ENCODE measurements at regions not wholly inside any gene's neighbourhood (a gene's known extent, or its start where the extent isn't known, plus 50 kb on each side); places are given as distances from the start of the nearest gene placed in this dataset.
"Not testable (repeated sequence)": the region's sequence is repeated elsewhere in the genome, so short reads cannot be mapped to it uniquely, and the experiment has no call there.

DNA sequence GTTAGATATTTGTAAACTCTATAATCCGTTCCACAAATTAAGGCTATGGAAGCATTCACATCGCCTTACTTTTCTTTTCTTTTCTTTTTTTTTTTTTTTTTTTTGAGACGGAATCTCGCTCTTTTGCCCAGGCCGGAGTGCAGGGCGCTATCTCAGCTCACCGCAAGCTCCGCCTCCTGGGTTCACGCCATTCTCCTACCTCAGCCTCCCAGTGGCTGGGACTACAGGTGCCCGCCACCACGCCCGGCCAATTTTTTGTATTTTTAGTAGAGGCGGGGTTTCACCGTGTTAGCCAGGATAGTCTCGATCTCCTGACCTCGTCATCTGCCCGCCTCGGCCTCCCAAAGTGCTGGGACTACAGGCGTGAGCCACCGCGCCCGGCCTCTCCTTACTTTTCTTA is 104.1 kb upstream of the SLC27A6 start:
- TF ChIP-seq GABPA (IDR thresholded peaks at IDR 0.05; ENCODE audit: low read depth, low read length); GABPA (CRISPR knock-in tag; IDR thresholded peaks at IDR 0.05; ENCODE audit: low read depth); ZBTB42 (CRISPR knock-in tag; IDR thresholded peaks at IDR 0.05); CTCF (CRISPR knock-in tag; IDR thresholded peaks at IDR 0.05); FOSL2 (CRISPR knock-in tag; IDR thresholded peaks at IDR 0.05); CC2D1A (CRISPR knock-in tag; IDR thresholded peaks at IDR 0.05); NFRKB (IDR thresholded peaks at IDR 0.05); RAD21 (CRISPR knock-in tag; IDR thresholded peaks at IDR 0.05): not testable (repeated sequence)
- TF ChIP-seq, protein P1, sequence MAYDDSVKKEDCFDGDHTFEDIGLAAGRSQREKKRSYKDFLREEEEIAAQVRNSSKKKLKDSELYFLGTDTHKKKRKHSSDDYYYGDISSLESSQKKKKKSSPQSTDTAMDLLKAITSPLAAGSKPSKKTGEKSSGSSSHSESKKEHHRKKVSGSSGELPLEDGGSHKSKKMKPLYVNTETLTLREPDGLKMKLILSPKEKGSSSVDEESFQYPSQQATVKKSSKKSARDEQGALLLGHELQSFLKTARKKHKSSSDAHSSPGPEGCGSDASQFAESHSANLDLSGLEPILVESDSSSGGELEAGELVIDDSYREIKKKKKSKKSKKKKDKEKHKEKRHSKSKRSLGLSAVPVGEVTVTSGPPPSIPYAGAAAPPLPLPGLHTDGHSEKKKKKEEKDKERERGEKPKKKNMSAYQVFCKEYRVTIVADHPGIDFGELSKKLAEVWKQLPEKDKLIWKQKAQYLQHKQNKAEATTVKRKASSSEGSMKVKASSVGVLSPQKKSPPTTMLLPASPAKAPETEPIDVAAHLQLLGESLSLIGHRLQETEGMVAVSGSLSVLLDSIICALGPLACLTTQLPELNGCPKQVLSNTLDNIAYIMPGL (CRISPR knock-in tag; IDR thresholded peaks at IDR 0.05; ENCODE audit: borderline replicate concordance in 1 of 2, low read depth in 1 of 2) = not testable (repeated sequence)
- TF ChIP-seq, protein P2, sequence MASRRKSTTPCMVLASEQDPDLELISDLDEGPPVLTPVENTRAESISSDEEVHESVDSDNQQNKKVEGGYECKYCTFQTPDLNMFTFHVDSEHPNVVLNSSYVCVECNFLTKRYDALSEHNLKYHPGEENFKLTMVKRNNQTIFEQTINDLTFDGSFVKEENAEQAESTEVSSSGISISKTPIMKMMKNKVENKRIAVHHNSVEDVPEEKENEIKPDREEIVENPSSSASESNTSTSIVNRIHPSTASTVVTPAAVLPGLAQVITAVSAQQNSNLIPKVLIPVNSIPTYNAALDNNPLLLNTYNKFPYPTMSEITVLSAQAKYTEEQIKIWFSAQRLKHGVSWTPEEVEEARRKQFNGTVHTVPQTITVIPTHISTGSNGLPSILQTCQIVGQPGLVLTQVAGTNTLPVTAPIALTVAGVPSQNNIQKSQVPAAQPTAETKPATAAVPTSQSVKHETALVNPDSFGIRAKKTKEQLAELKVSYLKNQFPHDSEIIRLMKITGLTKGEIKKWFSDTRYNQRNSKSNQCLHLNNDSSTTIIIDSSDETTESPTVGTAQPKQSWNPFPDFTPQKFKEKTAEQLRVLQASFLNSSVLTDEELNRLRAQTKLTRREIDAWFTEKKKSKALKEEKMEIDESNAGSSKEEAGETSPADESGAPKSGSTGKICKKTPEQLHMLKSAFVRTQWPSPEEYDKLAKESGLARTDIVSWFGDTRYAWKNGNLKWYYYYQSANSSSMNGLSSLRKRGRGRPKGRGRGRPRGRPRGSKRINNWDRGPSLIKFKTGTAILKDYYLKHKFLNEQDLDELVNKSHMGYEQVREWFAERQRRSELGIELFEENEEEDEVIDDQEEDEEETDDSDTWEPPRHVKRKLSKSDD (CRISPR knock-in tag; IDR thresholded peaks at IDR 0.05; ENCODE audit: low read depth) = not testable (repeated sequence)
- TF ChIP-seq, protein P3, sequence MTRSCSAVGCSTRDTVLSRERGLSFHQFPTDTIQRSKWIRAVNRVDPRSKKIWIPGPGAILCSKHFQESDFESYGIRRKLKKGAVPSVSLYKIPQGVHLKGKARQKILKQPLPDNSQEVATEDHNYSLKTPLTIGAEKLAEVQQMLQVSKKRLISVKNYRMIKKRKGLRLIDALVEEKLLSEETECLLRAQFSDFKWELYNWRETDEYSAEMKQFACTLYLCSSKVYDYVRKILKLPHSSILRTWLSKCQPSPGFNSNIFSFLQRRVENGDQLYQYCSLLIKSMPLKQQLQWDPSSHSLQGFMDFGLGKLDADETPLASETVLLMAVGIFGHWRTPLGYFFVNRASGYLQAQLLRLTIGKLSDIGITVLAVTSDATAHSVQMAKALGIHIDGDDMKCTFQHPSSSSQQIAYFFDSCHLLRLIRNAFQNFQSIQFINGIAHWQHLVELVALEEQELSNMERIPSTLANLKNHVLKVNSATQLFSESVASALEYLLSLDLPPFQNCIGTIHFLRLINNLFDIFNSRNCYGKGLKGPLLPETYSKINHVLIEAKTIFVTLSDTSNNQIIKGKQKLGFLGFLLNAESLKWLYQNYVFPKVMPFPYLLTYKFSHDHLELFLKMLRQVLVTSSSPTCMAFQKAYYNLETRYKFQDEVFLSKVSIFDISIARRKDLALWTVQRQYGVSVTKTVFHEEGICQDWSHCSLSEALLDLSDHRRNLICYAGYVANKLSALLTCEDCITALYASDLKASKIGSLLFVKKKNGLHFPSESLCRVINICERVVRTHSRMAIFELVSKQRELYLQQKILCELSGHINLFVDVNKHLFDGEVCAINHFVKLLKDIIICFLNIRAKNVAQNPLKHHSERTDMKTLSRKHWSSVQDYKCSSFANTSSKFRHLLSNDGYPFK (CRISPR knock-in tag; IDR thresholded peaks at IDR 0.05; ENCODE audit: borderline replicate concordance) = not testable (repeated sequence)
- TF ChIP-seq, protein P4, sequence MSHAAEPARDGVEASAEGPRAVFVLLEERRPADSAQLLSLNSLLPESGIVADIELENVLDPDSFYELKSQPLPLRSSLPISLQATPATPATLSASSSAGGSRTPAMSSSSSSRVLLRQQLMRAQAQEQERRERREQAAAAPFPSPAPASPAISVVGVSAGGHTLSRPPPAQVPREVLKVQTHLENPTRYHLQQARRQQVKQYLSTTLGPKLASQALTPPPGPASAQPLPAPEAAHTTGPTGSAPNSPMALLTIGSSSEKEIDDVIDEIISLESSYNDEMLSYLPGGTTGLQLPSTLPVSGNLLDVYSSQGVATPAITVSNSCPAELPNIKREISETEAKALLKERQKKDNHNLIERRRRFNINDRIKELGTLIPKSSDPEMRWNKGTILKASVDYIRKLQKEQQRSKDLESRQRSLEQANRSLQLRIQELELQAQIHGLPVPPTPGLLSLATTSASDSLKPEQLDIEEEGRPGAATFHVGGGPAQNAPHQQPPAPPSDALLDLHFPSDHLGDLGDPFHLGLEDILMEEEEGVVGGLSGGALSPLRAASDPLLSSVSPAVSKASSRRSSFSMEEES (CRISPR knock-in tag; IDR thresholded peaks at IDR 0.05) = not testable (repeated sequence)
- TF ChIP-seq, protein P5, sequence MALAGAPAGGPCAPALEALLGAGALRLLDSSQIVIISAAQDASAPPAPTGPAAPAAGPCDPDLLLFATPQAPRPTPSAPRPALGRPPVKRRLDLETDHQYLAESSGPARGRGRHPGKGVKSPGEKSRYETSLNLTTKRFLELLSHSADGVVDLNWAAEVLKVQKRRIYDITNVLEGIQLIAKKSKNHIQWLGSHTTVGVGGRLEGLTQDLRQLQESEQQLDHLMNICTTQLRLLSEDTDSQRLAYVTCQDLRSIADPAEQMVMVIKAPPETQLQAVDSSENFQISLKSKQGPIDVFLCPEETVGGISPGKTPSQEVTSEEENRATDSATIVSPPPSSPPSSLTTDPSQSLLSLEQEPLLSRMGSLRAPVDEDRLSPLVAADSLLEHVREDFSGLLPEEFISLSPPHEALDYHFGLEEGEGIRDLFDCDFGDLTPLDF (CRISPR knock-in tag; IDR thresholded peaks at IDR 0.05) = not testable (repeated sequence)

Measured in HepG2 (cell line).